CD4-positive, alpha-beta memory T cell (primary cell): ENCODE measurements at regions not wholly inside any gene's neighbourhood (a gene's known extent, or its start where the extent isn't known, plus 50 kb on each side); places are given as distances from the start of the nearest gene placed in this dataset.

Source experiments
- CTCF ChIA-PET: fragments of 350-600 bp; sonication (Branson Sonifier 250); formaldehyde crosslinking; loops from one replicate; lab custom pipeline; 2021; ENCODE audit warnings: inconsistent platforms; ENCODE audit not compliant: partially characterized antibody; lab: Charles Lee
- POLR2A ChIA-PET: fragments of 350-600 bp; sonication (Branson Sonifier 250); formaldehyde crosslinking; loops from one replicate; lab custom pipeline; 2021; ENCODE audit not compliant: partially characterized antibody; lab: Charles Lee
- DNase-seq, 5 donors: peaks; one replicate each; pipeline versions ENCODE4 v3.0.0 to v3.0.0-alpha.2; 2020 to 2022; ENCODE audit warnings: mixed read lengths in 1 of 5
- H3K27ac ChIP-seq: one replicate; pipeline ENCODE4 v1.7.0; 2013; ENCODE audit warnings: low read depth, low read length
- H3K27me3 ChIP-seq: 2 replicates; pipeline ENCODE4 v1.7.0; 2013; ENCODE audit warnings: mild to moderate bottlenecking, low read length, moderate library complexity; ENCODE audit not compliant: insufficient read depth
- H3K36me3 ChIP-seq: 2 replicates; pipeline ENCODE4 v1.7.0; 2013; ENCODE audit warnings: mild to moderate bottlenecking, low read length, moderate library complexity; ENCODE audit not compliant: insufficient read depth
- H3K4me1 ChIP-seq: 2 replicates; pipeline ENCODE4 v1.7.0; 2013; ENCODE audit warnings: mild to moderate bottlenecking, low read length, moderate library complexity; ENCODE audit not compliant: insufficient read depth
- H3K4me3 ChIP-seq, 2 donors: one replicate each; pipeline ENCODE4 v1.7.0; 2013; ENCODE audit warnings: low read length in 2 of 2, mild to moderate bottlenecking in 1 of 2
- H3K9me3 ChIP-seq, 2 donors: one replicate each; pipeline ENCODE4 v1.7.0; 2013; ENCODE audit warnings: low read length in 2 of 2, control low read depth in 1 of 2; ENCODE audit not compliant: control insufficient read depth in 1 of 2
- H3K27ac Mint-ChIP-seq, 7 donors: one replicate each; pipeline ENCODE4 v1.8.0; 2020 to 2021; ENCODE audit warnings: mixed read lengths in 7 of 7, mild to moderate bottlenecking in 6 of 7, inconsistent platforms in 3 of 7, moderate library complexity in 3 of 7
- H3K27me3 Mint-ChIP-seq, 2 donors: one replicate each; pipeline ENCODE4 v1.8.0; 2020 to 2021; ENCODE audit warnings: mixed read lengths in 2 of 2
- H3K36me3 Mint-ChIP-seq, 2 donors: one replicate each; pipeline ENCODE4 v1.8.0; 2020 to 2021; ENCODE audit warnings: mixed read lengths in 2 of 2, inconsistent platforms in 1 of 2, mild to moderate bottlenecking in 1 of 2
- H3K4me1 Mint-ChIP-seq, 4 donors: one replicate each; pipeline ENCODE4 v1.8.0; 2020 to 2021; ENCODE audit warnings: mixed read lengths in 4 of 4, mild to moderate bottlenecking in 1 of 4
- H3K4me3 Mint-ChIP-seq, 8 donors: one replicate each; pipeline ENCODE4 v1.8.0; 2020 to 2021; ENCODE audit warnings: mixed read lengths in 8 of 8, mild to moderate bottlenecking in 7 of 8, moderate library complexity in 6 of 8, inconsistent platforms in 3 of 8
- H3K9me3 Mint-ChIP-seq, 8 donors: one replicate each; pipeline ENCODE4 v1.8.0; 2020 to 2021; ENCODE audit warnings: mixed read lengths in 8 of 8, mild to moderate bottlenecking in 5 of 8, inconsistent platforms in 3 of 8, moderate library complexity in 1 of 8
- intact Hi-C: fragments of 100-400 bp; cut with micrococcal nuclease; formaldehyde crosslinking; loops from one replicate; pipeline ENCODE4 v1.15.1; 2023

DNA sequence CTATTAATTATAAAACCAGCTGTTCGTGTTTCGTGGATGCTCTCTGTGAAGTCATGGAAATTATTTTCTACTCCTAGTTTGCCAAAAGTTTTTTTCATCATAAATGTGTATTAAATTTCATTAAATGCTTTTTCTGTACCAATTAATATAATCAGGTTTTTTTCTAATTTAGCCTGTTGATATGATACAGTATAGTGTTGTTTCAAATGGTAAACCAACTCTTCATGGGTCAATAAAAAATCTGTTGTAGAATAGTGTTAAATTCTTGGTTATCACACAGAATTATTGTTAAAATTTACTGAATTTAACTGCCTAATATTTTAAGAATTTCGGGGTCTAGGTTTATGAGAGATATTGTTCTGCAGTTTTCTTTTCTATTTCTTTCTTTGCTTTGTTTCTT is 505.9 kb upstream of the MANEA start:
- Histone ChIP-seq H3K4me3 (no peak overlapping the region), H3K36me3 (no peaks in the 10 kb centered on the region), H3K27me3 (no peaks in the 10 kb centered on the region), H3K4me1 (no peaks in the 10 kb centered on the region), H3K9me3 (no peaks in the 10 kb centered on the region), H3K27ac (no peak overlapping the region)
- ChIA-PET POLR2A (no interaction called here), CTCF (no interaction called here)
- Mint-ChIP-seq H3K4me1 (no peaks in the 10 kb centered on the region), H3K36me3 (no peaks in the 10 kb centered on the region), H3K4me3 (no peak overlapping the region), H3K9me3 (peaks cover 0 to 7% (median 2%) of the 10 kb centered on the region in 8 donors), H3K27me3 (no peaks in the 10 kb centered on the region), H3K27ac (no peak overlapping the region)
- DNase-seq = no peak
- intact Hi-C loops = no loop called here

- ChIA-PET CTCF (no interaction called here), POLR2A (no interaction called here)
- DNase-seq = no peak
- Histone ChIP-seq H3K36me3 (no peaks in the 10 kb centered on the region), H3K27ac (no peak overlapping the region), H3K27me3 (no peaks in the 10 kb centered on the region), H3K4me3 (no peak overlapping the region), H3K9me3 (no peaks in the 10 kb centered on the region), H3K4me1 (no peaks in the 10 kb centered on the region)
- intact Hi-C loops = no loop called here
- H3K36me3 Mint-ChIP-seq = no peaks in the 10 kb centered on the region
- H3K27me3 Mint-ChIP-seq = no peaks in the 10 kb centered on the region
- no peak overlapping the region for H3K27ac Mint-ChIP-seq
- H3K4me3 Mint-ChIP-seq = no peak overlapping the region
- no peaks in the 10 kb centered on the region for H3K4me1 Mint-ChIP-seq
- peaks cover 0 to 7% (median 0%) of the 10 kb centered on the region in 8 donors for H3K9me3 Mint-ChIP-seq
These were observed 498.9 kb upstream of the MANEA start for GRCh38 chr6:95078457-95078856.

DNA sequence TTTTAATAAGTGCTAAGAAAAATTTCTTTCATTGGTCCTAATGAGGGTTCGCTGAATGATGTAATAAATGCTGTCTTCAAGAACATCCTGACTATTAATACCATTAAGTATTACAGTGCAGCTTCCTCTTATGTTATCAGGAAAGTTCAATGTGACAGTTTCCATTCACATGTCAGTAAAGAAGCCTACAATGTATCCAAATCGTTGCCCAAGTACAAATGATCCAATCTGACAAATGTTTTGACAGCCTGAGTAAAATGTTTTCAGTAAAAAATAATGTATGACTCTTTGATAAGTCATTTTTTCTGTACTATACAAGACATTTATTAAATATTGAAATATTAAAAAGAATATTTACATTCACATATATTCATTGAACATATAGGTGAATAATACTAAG is 496.1 kb upstream of the MANEA start:
- Histone ChIP-seq H3K27ac (no peak overlapping the region), H3K4me1 (no peaks in the 10 kb centered on the region), H3K36me3 (no peaks in the 10 kb centered on the region), H3K4me3 (no peak overlapping the region), H3K27me3 (no peaks in the 10 kb centered on the region), H3K9me3 (no peaks in the 10 kb centered on the region)
- peaks cover 0 to 1% (median 0%) of the 10 kb centered on the region in 8 donors for H3K9me3 Mint-ChIP-seq
- H3K27me3 Mint-ChIP-seq = no peaks in the 10 kb centered on the region
- no peak overlapping the region for H3K27ac Mint-ChIP-seq
- no peaks in the 10 kb centered on the region for H3K36me3 Mint-ChIP-seq
- ChIA-PET CTCF (no interaction called here), POLR2A (no interaction called here)
- H3K4me1 Mint-ChIP-seq = no peaks in the 10 kb centered on the region
- intact Hi-C loops = no loop called here
- H3K4me3 Mint-ChIP-seq = no peak overlapping the region
- DNase-seq = no peak

- Histone ChIP-seq H3K9me3 (no peaks in the 10 kb centered on the region), H3K4me1 (no peaks in the 10 kb centered on the region), H3K27me3 (no peaks in the 10 kb centered on the region), H3K4me3 (no peak overlapping the region), H3K27ac (no peak overlapping the region), H3K36me3 (no peaks in the 10 kb centered on the region)
- Mint-ChIP-seq H3K9me3 (peaks cover 0 to 1% (median 0%) of the 10 kb centered on the region in 8 donors), H3K27me3 (no peaks in the 10 kb centered on the region), H3K36me3 (no peaks in the 10 kb centered on the region), H3K4me1 (no peaks in the 10 kb centered on the region), H3K4me3 (no peak overlapping the region), H3K27ac (no peak overlapping the region)
- POLR2A ChIA-PET = no interaction called here
- CTCF ChIA-PET = no interaction called here
- intact Hi-C loops = no loop called here
- DNase-seq = no peak
These were observed 495.4 kb upstream of the MANEA start for GRCh38 chr6:95081949-95082348.

- ChIA-PET CTCF (no interaction called here), POLR2A (no interaction called here)
- Histone ChIP-seq H3K9me3 (no peaks in the 10 kb centered on the region), H3K4me3 (no peak overlapping the region), H3K4me1 (no peaks in the 10 kb centered on the region), H3K36me3 (no peaks in the 10 kb centered on the region), H3K27ac (no peak overlapping the region), H3K27me3 (no peaks in the 10 kb centered on the region)
- no peaks in the 10 kb centered on the region for H3K4me1 Mint-ChIP-seq
- intact Hi-C loops = no loop called here
- no peak overlapping the region for H3K27ac Mint-ChIP-seq
- H3K9me3 Mint-ChIP-seq = peaks cover 0 to 1% (median 0%) of the 10 kb centered on the region in 8 donors
- no peaks in the 10 kb centered on the region for H3K36me3 Mint-ChIP-seq
- DNase-seq = no peak
- H3K27me3 Mint-ChIP-seq = no peaks in the 10 kb centered on the region
- H3K4me3 Mint-ChIP-seq = no peak overlapping the region
These were observed 493.8 kb upstream of the MANEA start for GRCh38 chr6:95083506-95083905.

DNA sequence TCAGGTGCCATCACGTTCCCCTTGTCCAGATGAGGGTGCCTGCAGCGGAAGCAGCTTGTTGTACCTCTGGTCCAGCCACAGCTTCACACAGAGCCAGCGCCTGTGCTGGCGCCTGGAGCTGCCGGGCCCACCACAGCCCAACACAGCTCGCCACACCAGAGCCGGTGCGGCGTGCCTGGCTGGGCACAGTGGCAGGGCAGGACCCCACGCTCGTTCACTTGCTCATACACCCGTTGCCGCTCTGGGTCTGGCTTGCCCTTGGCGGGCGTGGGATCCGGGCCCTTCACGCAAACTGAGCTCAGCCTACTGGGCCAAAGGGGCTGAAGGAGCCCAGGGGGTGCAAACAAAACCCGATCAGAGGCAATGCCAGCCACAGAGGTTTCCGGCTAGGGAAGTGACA is 492.5 kb upstream of the MANEA start:
- H3K36me3 Mint-ChIP-seq = no peaks in the 10 kb centered on the region
- CTCF ChIA-PET = no interaction called here

DNA sequence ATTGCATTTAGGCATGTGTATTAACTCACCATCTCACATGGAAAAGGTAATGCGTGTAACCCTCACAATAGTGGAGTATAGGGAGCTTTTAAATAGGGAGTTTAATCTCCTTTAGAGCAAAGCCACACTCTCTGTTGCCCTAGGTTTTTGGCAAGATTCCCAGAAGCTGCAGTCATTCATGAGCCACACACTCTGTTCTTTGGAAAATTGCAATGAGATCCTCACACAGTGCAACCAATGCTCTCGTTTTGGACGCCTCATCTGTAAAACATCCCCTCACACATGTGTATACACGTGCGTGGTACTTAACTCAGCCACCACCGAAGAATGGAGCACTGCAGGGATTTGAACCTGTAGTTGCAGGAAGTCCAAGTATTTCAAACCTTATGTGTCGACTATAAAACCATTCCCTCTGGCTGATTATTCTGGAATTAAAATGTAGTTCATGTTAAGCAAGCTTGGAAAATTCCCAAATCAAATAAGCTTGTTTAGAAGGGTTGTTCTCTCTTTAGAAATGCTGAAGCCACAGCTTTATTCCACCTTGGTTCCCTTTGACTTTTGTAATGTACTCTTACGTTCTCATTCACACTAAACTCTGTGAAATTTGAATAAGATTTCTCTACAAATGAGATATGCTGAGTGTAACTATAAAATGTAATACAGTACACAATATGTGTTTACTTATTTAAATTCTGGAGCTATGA is 489.8 kb upstream of the MANEA start:
- H3K4me3 Mint-ChIP-seq = no peak overlapping the region
- no peak overlapping the region for H3K4me3 ChIP-seq
- no peaks in the 10 kb centered on the region for H3K9me3 ChIP-seq
- no peaks in the 10 kb centered on the region for H3K27me3 Mint-ChIP-seq
- no peak overlapping the region for H3K27ac ChIP-seq
- no peak for DNase-seq
- H3K4me1 ChIP-seq = no peaks in the 10 kb centered on the region
- POLR2A ChIA-PET = no interaction called here
- H3K36me3 Mint-ChIP-seq = no peaks in the 10 kb centered on the region
- H3K36me3 ChIP-seq = no peaks in the 10 kb centered on the region
- CTCF ChIA-PET = no interaction called here
- H3K27ac Mint-ChIP-seq = no peak overlapping the region
- intact Hi-C loops = no loop called here
- H3K9me3 Mint-ChIP-seq = peaks cover 0 to 1% (median 0%) of the 10 kb centered on the region in 8 donors
- no peaks in the 10 kb centered on the region for H3K27me3 ChIP-seq
- H3K4me1 Mint-ChIP-seq = no peaks in the 10 kb centered on the region

More for the DNA sequence above, 492.5 kb upstream of the MANEA start:
- Histone ChIP-seq H3K4me1 (no peaks in the 10 kb centered on the region), H3K27ac (no peak overlapping the region), H3K9me3 (no peaks in the 10 kb centered on the region), H3K27me3 (no peaks in the 10 kb centered on the region), H3K4me3 (no peak overlapping the region), H3K36me3 (no peaks in the 10 kb centered on the region)
- no peaks in the 10 kb centered on the region for H3K27me3 Mint-ChIP-seq
- no peak for DNase-seq
- POLR2A ChIA-PET = no interaction called here
- H3K9me3 Mint-ChIP-seq = peaks cover 0 to 1% (median 0%) of the 10 kb centered on the region in 8 donors
- H3K4me3 Mint-ChIP-seq = no peak overlapping the region
- intact Hi-C loops = no loop called here
- no peaks in the 10 kb centered on the region for H3K4me1 Mint-ChIP-seq
- H3K27ac Mint-ChIP-seq = no peak overlapping the region
